ENCODE measurements at regions not wholly inside any gene's neighbourhood (a gene's known extent, or its start where the extent isn't known, plus 50 kb on each side); places are given as distances from the start of the nearest gene placed in this dataset.
"Not testable (repeated sequence)": the region's sequence is repeated elsewhere in the genome, so short reads cannot be mapped to it uniquely, and the experiment has no call there.

DNA sequence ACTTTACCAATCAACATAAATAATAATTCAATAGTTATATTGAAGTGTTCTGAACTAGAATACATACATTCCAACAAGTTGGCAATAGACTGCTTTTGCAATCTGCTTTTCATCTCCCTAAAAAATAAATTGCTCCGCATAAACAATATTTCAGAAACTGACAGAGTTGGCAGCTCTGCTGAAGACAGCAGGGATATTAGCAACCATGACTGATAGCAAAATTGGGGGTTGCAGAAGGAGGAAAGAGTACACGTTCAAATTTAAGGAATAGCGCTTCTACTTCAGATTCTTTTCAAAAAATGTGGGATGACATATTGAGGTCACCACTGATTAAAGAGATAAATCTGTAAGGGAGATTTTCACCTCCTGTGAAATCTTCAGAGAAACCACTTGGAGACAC lies 521.2 kb downstream of the DTWD2 start:
- DNase-seq (ENCODE audit: low spot score) = no peak

DNA sequence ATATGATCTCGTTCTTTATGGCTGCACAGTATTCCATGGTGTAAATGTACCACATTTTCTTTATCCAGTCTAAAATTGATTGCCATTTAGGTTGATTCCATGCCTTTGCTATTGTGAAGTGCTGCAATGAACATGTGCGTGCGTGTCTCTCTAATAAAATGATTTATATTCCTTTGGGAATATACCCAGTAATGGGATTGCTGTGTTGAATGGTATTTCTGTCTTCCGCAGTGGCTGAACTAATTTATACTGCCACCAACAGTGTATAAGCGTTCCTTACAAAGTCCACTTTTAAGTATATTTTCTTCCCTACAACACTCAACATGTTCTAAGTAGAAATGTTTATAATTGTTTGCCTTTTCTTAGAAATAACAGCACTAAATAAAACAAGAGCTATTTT lies 521.9 kb downstream of the DTWD2 start:
- no peak for DNase-seq (ENCODE audit: low spot score)

DNA sequence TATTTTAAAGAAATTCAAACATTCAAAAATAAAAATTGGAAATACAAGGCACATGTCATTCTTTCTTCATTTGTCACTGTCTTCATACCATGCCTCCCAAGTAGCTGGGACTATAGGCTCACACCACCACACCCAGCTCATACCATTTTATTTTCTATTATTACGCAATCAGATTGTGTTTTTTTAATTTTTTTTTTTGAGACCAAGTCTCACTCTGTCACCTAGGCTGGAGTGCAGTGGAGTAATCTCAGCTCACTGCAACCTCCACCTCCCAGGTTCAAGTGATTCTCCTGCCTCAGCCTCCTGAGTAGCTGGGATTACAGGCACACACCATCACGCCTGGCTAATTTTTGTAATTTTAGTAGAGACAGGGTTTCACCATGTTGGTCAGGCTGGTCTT lies 526.1 kb downstream of the DTWD2 start:
- not testable (repeated sequence) for DNase-seq (ENCODE audit: low spot score)

DNA sequence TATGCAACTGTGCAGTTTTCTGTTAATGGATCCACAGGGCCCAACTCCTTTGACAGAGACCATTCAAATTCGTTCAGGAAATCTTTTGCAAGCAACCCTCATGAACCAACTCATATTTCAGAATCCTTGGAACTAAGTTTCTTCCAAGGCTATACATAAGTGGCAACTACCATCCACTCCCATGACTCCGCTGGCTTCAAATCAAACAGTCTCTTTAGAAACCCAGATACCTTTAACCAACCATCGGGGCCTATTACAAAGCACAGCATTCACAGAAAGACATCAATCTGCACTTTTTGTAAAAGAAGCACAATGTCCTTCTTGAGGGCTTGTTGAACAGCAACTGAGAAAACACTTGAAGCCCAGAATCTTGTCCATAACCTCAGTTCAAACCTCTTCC lies 526.9 kb downstream of the DTWD2 start:
- no peak for DNase-seq (ENCODE audit: low spot score)

DNA sequence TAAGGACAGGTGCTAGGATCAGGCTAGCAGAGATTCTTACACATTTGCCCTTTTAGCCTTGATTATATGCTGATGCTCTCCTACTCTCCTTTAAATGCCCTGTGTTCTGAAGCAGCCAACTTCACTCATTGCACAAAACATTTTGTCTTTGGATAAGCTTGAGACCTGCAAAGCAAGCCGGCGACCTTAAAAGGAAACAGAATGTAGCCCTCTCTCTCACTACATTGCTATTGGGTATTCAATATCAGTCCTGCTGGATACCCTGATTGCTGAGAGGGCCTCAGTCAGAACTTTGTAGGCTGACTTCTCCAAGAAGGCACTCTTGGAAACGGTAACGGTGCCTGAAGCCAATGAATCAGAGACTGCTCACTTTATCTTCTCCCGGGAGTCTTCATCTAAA lies 528.9 kb downstream of the DTWD2 start:
- no peak for DNase-seq (ENCODE audit: low spot score)

DNA sequence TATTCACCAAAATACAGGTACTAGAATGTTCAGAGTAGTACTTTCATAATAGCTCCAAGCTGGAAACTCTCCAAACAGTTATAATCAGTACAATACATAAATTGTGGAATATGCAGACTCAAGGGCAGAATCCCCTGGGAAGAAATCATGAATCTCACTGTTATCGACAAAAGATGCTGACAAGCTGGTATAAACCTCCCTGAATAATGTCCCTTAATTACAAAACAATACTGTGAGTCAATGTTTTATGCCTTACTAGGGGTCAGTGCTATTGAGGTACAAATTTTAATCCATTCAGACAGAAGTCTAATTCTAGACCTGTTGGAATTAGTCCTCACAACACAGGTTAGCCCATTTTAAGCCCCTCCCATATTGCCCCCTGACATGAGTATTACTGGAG lies 532.3 kb downstream of the DTWD2 start:
- no peak for DNase-seq (ENCODE audit: low spot score)

DNA sequence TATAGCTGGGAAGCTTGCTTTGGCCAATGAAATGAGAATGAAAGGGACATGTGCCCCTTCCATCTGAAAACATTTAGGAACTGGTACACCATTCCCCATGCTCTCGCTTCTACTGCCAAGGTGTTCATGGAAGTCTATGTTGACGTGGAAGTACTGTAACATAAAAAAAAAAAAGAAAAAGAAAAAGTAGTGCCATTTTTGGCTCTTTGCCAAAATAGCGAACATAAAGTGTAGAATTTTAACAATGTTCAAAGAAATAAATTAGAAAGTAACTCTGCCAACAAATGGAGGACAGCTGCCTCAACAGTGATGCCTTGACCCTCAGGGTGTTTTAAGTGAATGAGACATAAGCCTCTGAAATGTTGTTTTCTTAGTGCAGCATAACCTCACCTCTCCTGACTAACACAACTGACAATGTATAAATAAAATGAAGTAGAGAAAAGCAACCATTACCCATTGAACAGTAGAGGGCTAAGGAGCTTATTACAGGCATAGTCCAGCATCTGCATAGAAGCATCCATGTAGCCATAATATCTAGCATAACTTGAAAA lies 536.6 kb downstream of the DTWD2 start:
- no peak for DNase-seq (ENCODE audit: low spot score)

DNA sequence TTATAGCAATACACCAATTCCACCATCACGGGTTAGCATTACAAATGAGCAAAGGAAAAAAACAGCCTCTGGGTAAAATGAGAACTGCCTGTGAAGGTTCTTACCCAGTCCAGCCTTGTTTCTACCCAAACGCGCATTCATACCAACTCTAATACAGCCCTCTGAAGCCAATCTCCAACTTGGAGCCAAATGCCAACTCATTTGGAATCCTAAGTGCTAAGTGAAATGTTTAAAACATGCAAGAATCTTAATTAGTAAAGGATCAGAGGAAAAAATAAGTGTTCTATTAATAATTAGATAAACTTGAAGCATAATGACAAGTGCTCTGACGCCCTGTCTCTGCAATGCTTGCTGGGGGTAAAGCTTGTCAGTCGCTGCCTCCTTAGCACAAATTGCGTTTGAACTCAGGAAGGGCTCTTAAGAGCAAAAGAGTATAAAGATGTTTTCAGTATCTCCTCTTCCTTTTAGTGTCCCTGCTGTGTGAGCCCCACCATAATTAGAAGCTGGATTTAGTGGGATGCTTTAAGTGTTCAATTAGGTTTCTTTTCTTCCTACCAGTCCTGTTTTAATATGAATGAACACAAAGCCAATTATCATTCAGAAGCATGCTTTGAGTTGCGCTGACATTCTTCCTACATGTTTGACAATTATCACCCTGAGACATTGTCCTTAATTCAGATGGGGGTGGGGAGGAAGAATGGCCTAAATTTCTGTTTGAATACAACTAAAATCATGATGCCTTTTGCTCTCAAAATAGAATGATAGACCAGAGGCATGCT lies 537.6 kb downstream of the DTWD2 start:
- DNase-seq (ENCODE audit: low spot score) = no peak

DNA sequence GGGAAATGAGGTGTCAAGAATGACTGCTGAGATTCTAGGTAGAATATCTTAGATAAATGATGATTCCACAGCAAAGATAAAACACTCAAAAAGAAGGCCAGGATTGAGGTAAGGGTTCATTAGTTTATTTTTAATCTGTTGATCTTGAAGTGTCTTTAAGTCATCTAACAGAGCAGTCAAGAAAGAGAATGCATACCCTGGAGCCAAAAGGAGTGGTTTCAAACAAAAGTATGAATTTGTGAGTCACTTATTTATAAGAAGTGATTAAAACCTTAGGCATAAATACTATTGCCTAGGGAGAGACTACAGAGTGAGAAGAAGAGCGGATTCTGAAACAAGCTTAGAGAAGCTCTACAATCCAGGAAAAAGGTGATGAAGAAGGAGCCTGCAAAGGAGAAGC lies 541.0 kb downstream of the DTWD2 start:
- no peak for DNase-seq (ENCODE audit: low spot score)

DNA sequence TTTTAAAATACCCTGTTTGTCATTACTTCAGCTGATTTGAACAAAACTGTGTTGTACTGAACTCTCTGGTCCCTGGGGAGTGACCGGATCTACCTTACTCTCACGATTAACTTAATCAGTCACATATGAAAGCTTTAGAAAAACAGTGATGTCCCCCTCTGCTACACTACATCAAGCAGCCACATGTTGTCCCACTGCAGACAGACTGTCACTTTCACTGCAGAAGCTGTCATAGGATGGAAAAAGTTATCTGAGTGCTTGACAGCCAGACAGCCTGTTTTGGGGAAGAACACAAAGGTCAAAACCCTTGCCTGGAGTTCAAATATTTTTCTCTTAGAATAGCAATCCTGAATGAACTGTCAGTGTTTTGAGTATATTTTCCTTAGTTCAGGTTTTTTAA lies 546.4 kb downstream of the DTWD2 start:
- DNase-seq (ENCODE audit: low spot score) = no peak

DNA sequence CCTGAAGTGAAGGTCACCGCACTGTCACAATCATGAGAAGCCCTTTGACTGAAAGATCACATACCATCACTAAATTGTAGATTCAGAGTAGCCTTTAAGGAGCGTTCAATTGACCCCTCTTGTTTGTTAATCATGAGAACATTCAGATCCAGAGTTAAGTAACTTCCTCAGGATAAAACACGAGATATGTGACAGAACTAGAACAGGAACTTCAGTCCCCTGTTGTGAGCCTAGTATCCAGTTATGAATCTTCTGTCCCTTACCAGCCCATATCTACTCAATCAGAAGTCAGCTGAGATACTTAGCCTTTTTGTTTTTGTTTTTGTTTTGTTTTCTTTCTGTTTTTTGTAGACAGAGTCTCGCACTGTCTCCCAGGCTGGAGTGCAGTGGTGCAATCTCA lies 547.3 kb downstream of the DTWD2 start:
- DNase-seq (ENCODE audit: low spot score) = no peak

DNA sequence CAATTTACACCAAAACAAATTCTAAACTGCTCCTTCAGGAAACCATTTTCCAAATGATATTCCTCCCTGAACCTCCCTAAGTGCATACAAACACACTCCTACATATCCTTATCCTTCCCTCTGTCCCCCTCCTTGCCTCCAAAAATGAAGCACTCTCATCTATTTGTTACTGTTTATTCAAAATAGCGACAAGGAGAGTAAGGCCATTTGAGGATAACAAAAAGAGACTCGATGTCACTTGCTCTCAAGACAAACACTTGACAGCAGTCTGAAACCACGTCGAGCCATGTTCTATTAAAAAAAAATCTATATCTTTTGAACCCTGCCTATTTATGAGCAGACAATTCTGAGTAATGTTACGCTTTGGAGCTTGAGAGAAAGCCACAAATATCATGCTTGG lies 547.9 kb downstream of the DTWD2 start:
- DNase-seq (ENCODE audit: low spot score) = no peak

DNA sequence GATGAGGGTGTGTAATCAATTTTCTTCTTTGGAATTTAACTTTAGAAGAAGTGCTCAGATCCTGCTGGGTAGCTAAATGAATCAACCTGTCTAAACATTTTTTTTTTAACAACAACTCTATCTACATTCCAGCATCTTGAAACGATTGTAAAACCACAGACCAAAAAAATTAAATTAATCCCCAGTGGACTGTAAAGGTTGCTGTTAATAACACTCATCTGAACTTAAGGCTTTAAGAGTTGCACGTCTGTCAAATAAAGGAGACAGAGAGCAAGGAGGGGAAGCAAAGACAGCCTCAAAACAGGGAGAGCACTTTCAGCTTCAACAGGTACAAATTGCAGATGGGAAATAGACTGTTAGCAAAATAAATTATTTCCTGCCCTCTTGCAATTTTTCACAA lies 548.5 kb downstream of the DTWD2 start:
- no peak for DNase-seq (ENCODE audit: low spot score)

DNA sequence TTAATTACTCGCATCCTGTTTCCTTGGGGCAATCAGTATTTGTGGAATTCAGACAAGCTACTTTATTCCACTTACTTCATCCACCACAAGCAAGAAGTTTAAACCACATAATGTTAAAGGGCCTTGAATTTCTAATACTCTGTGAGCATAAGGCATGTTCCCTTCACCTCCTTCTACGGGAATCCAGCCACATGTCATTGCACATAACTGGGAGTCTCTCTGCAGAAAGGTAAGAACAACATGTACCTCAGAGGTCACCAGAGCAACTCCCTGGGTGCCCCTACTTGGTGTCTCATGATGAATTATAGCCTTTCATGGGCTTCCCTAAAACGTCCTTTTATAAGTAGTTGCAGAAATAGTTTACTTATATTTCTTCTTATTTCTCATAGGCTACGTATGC lies 553.2 kb downstream of the DTWD2 start:
- no peak for DNase-seq (ENCODE audit: low spot score)

DNA sequence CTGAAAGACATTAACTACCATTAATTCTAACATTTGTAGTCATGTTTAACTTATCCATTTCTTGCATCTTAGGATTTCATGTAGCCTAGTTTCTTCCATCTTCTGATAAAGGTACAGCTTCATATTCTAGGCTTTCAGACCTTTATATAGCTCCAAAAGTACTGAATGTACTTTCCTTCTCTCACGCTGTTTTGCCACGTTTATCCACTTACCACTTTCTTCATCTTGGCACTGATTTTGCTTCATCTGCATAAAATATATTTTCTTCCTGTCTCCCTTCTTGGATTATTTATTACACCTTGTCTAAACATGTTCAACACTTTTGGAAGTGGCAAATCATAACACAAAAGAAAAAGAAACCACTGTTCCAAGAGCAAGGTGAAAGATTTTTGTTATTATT lies 553.8 kb downstream of the DTWD2 start:
- DNase-seq (ENCODE audit: low spot score) = no peak

DNA sequence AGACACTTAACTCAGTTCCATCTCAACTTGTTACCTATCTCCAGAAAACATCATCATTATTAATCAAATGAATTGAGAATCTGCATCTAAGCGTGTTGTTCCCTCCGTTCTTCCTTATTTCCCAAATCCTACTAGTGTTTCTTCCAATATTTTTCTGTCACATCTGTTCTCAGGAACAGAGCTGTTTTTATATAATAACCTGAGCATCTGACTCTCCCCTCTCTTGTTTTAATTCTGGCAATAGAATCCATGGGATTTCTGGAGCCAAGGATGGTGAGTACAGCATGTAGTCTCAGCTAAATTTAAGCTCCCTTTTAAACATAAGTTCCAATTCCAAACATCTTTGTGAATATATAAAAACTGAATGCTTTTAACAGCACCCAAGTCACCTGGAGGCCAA lies 558.3 kb downstream of the DTWD2 start:
- no peak for DNase-seq (ENCODE audit: low spot score)

DNA sequence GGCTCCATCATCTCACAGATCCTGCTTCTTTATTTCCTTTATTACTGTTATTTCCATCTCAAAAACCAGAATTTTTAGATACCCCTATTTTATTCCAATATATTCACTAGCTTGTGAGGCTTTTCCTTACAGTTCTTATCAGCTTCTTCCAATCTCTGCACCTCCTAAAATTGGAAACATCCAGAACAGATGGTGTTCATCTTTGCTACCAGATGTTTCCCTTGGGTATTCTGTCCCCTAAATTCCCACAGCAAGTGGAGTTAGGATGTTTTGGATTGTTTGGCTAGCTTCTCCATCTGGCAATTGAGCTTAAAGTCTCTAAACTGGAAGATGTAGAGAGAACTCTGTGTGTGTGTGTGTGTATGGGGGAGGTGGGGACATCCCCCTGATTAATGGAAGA lies 580.4 kb downstream of the DTWD2 start:
- no peak for DNase-seq (ENCODE audit: low spot score)

DNA sequence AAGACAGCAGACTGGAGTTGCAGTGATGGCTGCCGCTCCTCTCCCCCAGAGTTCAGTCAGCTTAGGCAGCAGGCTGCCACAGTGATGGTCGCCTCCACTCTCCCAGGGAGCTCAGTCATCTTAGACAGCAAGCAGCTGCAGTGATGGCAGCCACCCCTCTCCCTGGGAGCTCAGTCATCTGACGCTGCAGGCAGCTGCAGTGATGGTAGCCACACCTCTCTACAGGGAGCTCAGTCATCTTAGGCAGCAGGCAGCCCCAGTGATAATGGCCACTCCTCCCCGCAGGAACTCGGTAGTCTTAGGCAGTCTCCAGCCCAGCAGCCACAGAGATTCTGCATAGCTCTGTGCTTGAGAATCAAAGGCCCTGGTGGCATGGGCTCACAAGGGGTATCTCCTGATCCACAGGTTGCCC lies 582.7 kb downstream of the DTWD2 start:
- DNase-seq (ENCODE audit: low spot score) = no peak

DNA sequence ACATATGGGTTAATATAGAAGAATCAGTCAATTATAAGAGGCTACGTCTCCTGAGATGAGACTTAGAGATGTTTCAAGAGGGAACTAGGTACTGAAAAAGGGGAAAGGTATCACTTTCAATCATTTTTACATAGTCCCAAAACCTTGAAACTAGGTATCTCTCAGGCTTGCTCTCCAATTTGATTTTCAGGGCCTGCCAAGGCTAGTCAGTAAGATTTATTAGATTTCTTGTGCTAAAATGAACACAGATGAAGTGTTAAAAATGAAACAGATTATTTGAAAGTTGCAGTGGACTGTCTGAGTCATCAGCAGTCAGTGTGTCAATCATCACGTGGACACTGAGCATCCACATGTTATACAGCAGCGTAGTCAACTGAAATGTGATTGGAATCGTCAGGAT lies 591.1 kb downstream of the DTWD2 start:
- no peak for DNase-seq (ENCODE audit: low spot score)

DNA sequence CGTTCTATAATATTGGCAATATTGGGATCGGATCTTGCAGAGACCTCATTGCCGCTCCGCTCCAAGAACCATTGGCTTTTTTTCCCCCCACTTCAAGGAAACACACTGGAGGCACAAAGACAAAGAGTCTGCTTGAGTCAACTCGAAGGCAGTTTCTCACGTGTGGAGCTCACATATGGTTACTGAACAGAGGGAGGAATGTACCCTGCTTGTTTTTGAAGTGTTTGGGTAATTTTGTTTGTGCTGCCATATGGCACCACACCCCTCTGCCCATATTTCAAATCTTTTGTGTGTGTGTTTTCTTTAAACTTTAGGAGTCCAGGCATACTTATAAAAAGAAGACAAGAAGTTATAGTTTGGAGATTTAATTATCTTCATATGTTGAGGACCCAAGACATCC lies 595.9 kb downstream of the DTWD2 start:
- DNase-seq (ENCODE audit: low spot score) = no peak

DNA sequence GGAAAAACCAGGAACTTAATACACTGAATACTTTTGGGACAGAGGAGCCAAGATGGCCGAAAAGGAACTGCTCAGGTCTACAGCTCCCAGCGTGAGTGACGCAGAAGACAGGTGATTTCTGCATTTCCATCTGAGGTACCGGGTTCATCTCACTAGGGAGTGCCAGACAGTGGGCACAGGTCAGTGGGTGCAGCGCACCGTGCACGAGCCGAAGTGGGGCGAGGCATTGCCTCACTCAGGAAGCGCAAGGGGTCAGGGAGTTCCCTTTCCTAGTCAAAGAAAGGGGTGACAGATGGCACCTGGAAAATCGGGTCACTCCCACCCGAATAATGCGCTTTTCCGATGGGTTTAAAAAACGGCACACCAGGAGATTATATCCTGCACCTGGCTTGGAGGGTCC lies 605.4 kb downstream of the DTWD2 start:
- not testable (repeated sequence) for DNase-seq (ENCODE audit: low spot score)

DNA sequence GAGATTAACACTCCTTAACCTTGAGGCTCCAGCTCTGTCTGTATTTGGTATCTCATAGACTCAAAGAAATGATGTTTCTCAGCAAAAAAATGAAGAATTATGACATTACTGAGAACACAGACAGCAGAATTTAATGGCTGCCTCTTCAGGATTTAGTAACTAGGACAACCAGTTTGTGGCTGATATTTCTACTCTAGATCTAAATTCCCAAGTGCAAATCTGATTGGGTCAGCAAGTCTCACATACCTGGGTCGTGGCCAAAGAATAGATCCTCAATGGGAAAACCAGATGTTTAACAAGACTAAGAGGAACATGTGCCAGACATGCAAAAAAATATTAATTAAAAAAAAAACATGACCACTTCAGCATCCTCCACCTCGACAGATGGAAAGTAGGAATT lies 608.9 kb downstream of the DTWD2 start:
- no peak for DNase-seq (ENCODE audit: low spot score)

DNA sequence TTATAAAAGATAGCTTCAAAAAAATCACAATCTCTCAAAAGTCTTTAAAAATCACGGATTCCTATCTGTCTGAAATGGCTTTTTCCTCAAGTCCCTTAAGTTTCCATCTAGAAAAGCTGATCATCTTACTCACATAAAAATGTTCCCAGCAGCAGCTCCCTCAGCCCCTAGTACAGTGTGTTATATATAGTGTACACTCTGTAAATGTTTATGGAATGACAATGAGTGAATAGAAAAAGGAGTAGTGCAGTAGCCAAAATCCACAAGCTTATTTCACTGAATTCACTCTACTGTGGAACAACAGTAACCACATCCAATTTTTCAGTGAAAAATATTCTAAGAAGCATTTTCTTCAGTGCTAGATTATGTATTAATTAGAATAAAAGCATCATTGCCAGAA lies 609.4 kb downstream of the DTWD2 start:
- DNase-seq (ENCODE audit: low spot score) = no peak

DNA sequence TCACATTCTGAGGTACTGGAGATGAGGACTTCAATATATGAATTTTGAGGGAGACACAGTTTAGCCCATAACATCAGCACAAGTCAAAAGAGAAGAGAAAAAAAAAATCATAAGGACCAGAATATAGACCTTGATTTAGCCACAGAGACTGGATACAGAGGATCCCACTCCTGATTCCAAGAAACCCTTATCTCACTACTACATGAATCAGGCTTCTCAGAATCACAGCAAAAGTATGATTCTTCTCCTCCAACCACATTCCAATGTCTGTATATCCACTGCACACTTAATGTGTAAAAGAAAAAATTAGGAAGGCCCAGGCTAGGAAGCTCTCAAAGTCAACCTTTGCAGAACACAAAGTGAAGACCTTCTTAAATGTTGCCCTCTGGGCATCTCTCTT lies 610.9 kb downstream of the DTWD2 start:
- no peak for DNase-seq (ENCODE audit: low spot score)

Measured in CD4-positive, alpha-beta T cell treated with Interleukin-6 at 100 ng/mL for 8 hours (primary cell).